Progenitor cell of endocrine pancreas (in vitro differentiated cells): ENCODE measurements at regions not wholly inside any gene's neighbourhood (a gene's known extent, or its start where the extent isn't known, plus 50 kb on each side); places are given as distances from the start of the nearest gene placed in this dataset.

ENCODE experiments used
- DNase-seq: peaks from one replicate; pipeline ENCODE4 v3.0.0; 2021; ENCODE audit warnings: low spot score; ENCODE audit not compliant: unreplicated experiment
- H3K27ac Mint-ChIP-seq: 2 replicates; pipeline ENCODE4 v1.8.0; 2021; ENCODE audit warnings: mild to moderate bottlenecking, moderate library complexity, mixed read lengths
- H3K27me3 Mint-ChIP-seq: 2 replicates; pipeline ENCODE4 v1.8.0; 2021; ENCODE audit warnings: mixed read lengths
- H3K36me3 Mint-ChIP-seq: 2 replicates; pipeline ENCODE4 v1.8.0; 2022; ENCODE audit warnings: mixed read lengths; ENCODE audit not compliant: insufficient read depth
- H3K4me1 Mint-ChIP-seq: 2 replicates; pipeline ENCODE4 v1.8.0; 2021; ENCODE audit warnings: low read depth, mixed read lengths
- H3K4me3 Mint-ChIP-seq: 2 replicates; pipeline ENCODE4 v1.8.0; 2021; ENCODE audit warnings: low read depth, mild to moderate bottlenecking, moderate library complexity, mixed read lengths
- H3K9me3 Mint-ChIP-seq: 2 replicates; pipeline ENCODE4 v1.8.0; 2021; ENCODE audit warnings: low read depth, mixed read lengths
- TF ChIP-seq, protein P1 (sequence below): fragments of 200-600 bp; sonication (generic); IDR thresholded peaks from one replicate; pipeline ENCODE4 v1.5.0; 2021; ENCODE audit warnings: antibody characterized with exemption, mild to moderate bottlenecking; ENCODE audit not compliant: unreplicated experiment

GRCh38 chr10:30725661-30726060 lies 96.1 kb upstream of the LYZL2 start:
- Mint-ChIP-seq H3K4me1 (no peaks in the 10 kb centered on the region), H3K4me3 (no peak overlapping the region), H3K9me3 (no peaks in the 10 kb centered on the region), H3K27ac (no peak overlapping the region), H3K27me3 (peaks cover 28% of the 10 kb centered on the region), H3K36me3 (no peaks in the 10 kb centered on the region)
- TF ChIP-seq, protein P1, sequence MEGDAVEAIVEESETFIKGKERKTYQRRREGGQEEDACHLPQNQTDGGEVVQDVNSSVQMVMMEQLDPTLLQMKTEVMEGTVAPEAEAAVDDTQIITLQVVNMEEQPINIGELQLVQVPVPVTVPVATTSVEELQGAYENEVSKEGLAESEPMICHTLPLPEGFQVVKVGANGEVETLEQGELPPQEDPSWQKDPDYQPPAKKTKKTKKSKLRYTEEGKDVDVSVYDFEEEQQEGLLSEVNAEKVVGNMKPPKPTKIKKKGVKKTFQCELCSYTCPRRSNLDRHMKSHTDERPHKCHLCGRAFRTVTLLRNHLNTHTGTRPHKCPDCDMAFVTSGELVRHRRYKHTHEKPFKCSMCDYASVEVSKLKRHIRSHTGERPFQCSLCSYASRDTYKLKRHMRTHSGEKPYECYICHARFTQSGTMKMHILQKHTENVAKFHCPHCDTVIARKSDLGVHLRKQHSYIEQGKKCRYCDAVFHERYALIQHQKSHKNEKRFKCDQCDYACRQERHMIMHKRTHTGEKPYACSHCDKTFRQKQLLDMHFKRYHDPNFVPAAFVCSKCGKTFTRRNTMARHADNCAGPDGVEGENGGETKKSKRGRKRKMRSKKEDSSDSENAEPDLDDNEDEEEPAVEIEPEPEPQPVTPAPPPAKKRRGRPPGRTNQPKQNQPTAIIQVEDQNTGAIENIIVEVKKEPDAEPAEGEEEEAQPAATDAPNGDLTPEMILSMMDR = no peak
- no peak for DNase-seq

GRCh38 chr10:30724296-30724695 lies 94.7 kb upstream of the LYZL2 start:
- peaks cover 4% of the 10 kb centered on the region for H3K4me1 Mint-ChIP-seq
- TF ChIP-seq, protein P1 = no peak

GRCh38 chr10:30722956-30723620 lies 93.5 kb upstream of the LYZL2 start:
- TF ChIP-seq, protein P1 = no peak
- DNase-seq = no peak
- Mint-ChIP-seq H3K27me3 (peaks cover 32% of the 10 kb centered on the region), H3K27ac (no peak overlapping the region), H3K4me1 (peaks cover 4% of the 10 kb centered on the region), H3K4me3 (no peak overlapping the region), H3K36me3 (no peaks in the 10 kb centered on the region), H3K9me3 (no peaks in the 10 kb centered on the region)

More at GRCh38 chr10:30724296-30724695, 94.7 kb upstream of the LYZL2 start:
- Mint-ChIP-seq H3K4me3 (no peak overlapping the region), H3K36me3 (no peaks in the 10 kb centered on the region), H3K27ac (no peak overlapping the region), H3K9me3 (no peaks in the 10 kb centered on the region), H3K27me3 (peaks cover 32% of the 10 kb centered on the region)
- DNase-seq = no peak

DNA sequence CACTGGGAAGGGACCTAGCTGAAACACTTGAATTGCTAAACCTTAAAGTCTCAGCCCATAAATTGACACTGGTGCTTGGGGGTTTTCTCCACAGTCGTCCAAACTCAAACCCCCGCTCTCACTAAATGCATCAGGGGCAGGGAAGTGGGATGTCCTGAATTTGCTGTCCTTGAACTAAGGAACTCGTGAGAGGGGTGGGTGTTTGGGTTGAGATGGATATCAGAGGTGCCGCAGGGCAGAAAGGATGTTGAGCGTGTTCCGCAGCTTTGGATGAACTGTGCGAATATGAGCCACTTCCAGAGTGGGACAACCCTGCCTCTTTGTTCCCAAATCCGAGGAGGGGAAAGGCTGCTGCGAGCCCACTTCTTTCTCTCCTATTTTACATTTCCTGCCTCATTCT lies 90.3 kb upstream of the LYZL2 start:
- no peaks in the 10 kb centered on the region for H3K9me3 Mint-ChIP-seq
- DNase-seq = no peak
- TF ChIP-seq, protein P1 = no peak
- no peaks in the 10 kb centered on the region for H3K36me3 Mint-ChIP-seq
- no peak overlapping the region for H3K4me3 Mint-ChIP-seq
- H3K27ac Mint-ChIP-seq = no peak overlapping the region
- peaks cover 17% of the 10 kb centered on the region for H3K27me3 Mint-ChIP-seq
- H3K4me1 Mint-ChIP-seq = peaks cover 4% of the 10 kb centered on the region

DNA sequence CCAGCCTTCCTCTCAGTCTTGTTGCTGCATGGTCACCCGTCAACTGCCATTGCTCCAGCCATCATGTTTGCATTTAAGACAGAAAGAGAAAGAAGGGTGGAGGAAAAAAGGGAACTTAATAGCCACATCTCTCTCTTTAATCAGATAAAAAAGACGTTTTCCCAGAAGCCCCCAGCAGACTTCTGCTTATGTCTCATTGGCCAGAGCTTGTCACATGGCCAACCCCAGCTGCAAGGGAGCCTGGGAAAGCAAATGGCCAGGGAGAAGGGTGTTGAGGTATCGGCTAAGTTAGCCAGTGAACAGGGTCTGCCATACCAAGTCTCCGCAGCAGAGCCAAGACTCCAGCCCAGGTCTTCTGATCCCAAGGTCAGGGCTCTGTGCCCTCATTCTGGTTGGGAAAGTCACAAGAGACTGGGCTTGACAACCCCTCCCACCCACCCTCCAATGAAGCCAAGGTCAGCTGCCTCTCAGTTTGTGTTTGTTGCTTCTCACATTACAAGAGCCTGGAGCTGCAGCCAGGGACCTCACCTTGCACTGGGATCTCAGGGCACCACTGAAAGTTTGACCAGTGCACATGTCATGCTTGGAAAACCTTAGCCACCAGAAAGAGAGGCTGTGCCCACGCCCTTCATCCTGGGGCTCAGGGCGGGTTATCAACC lies 80.3 kb upstream of the LYZL2 start:
- no peak overlapping the region for H3K4me3 Mint-ChIP-seq
- peaks cover 14% of the 10 kb centered on the region for H3K9me3 Mint-ChIP-seq
- H3K27ac Mint-ChIP-seq = no peak overlapping the region
- no peak for DNase-seq
- TF ChIP-seq, protein P1 = no peak
- H3K4me1 Mint-ChIP-seq = no peaks in the 10 kb centered on the region
- peaks cover 7% of the 10 kb centered on the region for H3K27me3 Mint-ChIP-seq
- no peaks in the 10 kb centered on the region for H3K36me3 Mint-ChIP-seq
